Pulmonary artery endothelial cell (primary cell): ENCODE measurements at regions not wholly inside any gene's neighbourhood (a gene's known extent, or its start where the extent isn't known, plus 50 kb on each side); places are given as distances from the start of the nearest gene placed in this dataset.

Source experiments
- DNase-seq: peaks from one replicate; pipeline ENCODE4 v3.0.0-alpha.2; 2011; ENCODE audit warnings: low read depth, low spot score

DNA sequence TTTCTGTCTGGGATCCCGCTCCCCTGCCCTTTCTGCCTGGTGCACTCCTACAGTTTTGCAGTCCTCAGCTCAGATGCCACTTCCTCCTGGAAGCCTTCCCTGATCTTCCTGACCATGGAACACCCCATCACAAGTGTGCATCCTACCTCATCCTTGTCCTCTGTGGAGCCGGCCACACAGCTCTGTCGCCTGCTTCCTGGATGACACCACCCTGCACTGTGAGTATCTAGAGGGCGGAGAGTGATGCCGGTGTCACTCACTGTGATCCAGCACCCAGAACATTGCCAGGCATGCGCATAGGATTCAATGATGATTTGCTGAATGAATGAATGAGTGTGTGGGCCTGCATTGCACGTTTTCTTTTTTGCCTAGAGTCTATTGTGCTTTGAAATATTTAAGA lies 529.9 kb downstream of the TCERG1L start:
- no peak for DNase-seq

DNA sequence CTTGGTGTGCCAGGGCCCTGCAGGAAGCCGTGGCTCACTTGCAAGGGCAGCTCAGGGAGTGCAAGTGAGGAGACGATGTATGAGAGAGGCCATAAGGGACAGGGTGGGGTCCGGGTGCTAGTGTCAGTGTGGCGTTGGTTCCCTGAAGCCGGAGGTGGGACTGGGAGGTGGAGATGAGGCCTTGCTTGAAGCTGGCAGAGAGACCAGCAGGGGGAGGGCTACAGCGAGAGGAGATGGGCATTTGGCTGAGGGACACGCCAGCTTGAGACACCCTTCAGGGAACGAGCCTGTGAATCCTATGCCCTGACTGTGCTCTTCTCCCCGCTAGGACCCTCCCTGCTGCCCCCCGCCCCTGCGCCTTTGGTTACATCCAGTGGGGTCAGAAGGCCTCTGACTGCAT lies 529.1 kb downstream of the TCERG1L start:
- DNase-seq: no peak

DNA sequence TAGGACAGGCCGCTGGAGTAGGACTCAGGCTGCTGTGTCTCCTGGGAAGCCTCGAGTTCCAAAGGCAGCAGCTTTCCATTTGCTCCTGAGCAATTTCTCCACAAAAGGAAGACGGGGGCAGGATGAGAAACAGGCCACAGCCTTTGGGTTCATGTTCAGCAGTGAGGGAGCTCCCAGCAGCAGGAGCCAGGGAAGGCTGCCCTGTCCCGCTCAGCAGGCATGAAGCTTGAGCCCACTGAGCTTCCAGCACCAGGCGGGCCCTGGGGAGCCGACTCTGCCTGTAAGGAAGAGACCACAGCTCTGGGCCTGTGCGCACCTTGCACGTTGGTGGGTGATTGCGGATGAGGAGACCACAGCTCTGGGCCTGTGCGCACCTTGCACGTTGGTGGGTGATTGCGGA lies 527.2 kb downstream of the TCERG1L start:
- DNase-seq: no peak

DNA sequence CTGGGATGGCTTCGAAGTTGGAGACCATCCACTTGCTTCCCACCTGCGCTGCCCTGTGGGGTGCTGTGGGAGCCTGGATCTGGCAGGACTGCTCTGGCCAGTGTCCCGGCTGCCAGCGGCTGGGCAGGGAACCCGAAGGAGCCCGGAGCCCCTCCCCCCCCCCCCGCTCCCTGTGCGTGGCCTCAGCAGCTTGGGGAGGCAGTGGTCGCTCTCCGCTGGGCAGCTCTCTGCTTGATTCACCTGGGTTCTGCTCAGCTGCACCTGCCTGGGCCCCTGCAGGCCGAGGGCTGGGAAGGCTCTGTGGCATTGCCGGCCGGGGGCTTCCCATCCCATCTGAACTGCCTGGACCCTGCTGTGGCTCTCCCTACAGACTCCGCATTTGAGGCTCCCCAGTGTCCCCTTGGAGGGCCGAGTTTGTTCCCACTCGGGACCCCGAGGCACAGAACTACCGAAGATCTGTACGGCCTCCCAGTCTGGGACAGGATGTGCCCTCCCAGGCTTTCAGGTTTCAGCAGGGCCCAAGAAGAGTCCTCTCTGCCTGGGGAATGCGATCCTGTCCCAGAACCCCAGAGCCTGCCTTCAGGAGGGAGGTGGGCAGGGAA lies 525.1 kb downstream of the TCERG1L start:
- no peak for DNase-seq

DNA sequence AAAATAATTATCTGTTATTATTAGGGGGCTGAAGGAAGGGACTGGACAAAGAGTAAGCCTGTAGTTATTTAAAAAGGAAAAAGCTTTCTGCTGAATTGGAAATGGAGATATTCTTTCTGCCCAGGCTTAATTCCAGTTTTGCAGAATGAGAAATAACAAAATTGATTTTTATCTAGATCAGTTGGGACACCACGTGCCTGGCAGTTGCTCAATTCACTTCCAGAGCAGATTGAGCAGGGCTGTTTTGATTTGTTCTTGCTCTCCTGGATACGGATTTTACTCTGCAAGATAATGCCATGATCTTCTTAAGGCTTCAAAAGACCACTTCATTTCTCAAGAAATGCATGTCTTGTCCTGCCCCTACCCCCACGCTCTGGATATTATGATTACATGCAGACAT lies 524.3 kb downstream of the TCERG1L start:
- no peak for DNase-seq

DNA sequence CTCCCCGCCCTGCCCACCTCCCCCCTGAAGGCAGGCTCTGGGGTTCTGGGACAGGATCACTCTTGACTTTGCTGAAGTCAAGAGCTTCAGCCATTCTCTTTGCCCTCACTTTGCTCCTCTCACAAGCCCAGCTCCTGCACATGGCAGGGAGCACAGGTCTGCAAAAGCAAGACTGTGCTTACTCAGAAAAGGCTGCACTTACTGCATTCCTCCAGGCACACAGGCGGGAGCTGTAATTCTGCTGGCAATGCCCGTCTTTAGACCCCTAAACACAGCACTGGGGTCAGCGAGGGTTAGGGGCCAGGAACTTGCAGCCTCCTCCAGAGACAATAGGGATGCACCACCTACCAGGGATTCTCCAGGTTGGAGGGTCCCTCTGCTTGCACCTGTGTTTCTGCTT lies 523.7 kb downstream of the TCERG1L start:
- no peak for DNase-seq

DNA sequence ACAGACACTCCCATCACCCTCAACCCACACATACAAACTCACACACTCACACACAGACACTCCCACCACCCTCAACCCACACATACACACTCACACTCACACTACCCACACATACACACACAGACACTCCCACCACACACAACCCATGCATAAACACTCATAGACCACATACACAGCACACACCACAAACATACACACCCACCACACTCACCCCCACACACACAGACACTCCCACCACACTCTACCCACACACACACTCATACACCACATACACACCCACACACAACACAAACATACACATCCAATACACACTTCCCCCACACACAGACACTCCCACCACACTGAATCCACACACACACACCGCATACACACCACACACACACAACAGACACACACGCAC lies 521.2 kb downstream of the TCERG1L start:
- no peak for DNase-seq

DNA sequence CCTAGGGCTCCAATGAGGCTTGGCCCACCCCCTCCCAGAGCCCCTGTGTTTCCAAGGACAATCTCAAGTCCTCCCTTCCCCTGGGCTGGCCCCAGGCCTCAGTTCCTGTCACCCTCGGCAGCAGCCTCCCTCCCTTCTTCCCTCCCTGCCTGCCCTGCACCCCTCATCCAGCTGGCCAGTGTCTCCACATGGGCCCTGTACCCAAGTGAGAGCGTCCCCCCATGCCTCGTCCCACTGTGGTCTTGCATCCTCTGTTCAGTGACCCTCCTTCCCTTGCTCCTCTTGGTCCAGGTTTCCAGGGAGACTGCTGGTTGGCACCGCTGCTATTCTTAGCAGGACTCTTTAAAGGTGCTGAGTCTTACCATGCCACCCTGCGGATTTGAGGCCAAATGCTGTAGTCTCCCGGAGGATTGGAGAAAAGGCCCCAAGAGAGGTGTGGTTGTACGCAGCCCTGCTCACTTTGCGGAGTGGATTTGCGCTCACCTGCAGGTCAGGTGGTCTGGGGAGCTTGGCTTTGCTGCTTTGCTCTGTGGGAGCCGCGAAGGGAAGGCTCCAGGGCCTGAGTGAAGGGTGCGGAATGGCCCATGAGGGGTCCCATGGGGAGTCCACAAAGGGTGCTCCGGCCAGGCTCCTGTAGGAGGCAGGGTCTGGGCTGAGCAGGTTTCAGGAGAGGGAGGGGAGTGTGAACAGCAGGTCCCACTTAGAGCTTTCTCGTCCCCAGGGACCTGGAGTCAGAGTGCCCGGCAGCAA lies 519.2 kb downstream of the TCERG1L start:
- no peak for DNase-seq

DNA sequence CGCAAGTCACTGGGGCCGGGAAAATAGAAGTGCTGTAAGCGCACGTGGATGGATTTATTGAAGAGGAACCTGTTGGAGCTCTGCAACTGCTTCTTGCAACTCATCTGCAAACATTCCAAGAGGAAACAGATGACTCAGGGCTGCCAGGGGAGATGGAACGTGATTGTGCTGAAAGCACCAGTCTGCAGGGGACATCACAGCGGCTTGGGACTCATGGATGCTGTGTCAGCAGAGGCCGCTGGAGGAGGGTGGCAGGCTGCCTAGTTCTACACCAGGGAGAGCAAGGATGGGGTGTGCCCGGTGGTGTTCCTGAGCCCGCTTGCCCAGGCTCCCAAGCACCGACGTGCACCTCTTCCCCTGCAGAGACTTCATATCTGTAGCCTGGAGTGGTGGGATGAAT lies 515.7 kb downstream of the TCERG1L start:
- no peak for DNase-seq

DNA sequence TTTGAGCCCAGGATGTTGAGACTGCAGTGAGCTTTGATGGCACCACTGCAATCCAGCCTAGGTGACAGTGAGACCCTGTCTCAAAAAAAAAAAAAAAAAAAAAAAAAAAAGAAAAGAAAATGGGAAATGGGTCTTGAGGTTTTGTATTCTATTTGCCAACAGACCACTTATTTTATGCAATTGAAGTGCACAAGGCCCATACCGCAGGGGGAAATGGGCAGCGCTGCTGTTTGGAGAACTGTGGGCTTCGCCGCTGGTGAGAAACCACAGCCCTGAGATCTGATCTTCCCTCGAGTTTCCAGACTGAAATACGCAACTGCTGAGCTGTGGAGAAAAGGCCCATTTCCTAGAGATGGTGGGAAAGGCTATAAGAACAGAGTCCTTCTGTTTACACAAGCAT lies 512.0 kb downstream of the TCERG1L start:
- DNase-seq: no peak

DNA sequence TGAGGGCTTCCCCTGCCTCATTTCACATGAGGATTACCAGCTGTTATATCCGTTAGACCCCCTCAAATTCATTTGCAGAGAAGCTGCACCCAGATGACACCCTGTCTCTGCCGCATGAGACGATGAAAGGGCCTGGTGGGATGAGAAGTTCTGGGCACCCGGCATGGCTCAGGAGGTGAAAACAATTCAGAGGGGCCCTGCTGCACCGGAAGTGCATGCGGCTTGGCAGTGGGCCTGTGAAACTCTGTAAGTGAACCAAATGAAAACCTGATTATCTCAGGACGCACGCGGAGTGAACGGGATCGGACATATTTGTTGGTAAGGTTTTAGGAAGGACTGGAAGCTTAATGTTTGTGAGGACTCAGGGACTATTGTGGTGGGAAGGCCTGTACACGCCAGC lies 511.2 kb downstream of the TCERG1L start:
- no peak for DNase-seq

DNA sequence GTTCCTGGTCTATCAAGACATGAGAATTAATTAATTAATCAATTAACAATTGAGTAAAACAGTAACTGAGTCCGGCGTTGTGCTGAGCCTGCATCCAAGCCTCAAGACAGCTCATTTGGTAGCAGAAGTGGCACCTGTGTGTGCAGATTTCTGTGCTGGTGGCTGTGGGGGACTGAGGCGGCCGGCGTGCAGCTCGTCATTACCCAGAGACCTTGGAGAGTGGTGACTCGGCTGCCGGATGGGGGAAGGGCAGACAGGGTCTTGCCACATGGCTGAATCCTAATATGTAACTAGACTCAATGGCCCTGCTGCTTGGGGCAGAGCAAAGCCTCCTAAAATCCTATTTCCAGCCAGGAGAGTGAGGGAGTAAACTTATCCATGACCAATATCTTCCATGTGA lies 510.2 kb downstream of the TCERG1L start:
- DNase-seq: no peak

DNA sequence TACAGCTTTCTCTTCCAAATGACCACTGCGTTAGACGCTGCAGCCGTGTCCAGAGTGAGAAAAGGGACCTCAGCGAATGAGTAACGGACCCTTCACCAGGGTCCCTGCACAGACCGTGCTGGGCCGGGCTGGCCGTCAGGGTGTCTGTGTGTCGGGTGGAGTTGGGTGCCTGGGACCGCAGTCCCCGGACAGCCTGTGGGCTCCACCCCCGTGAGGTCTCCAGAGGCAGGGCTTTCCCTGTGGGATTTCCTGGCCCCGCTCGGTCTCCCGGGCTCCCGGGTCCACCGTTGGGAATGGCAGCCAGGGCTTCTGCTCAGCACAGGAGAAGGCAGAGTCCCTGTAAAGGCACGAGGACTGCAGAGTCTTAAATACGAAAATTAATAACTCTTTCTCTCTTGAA lies 509.7 kb downstream of the TCERG1L start:
- no peak for DNase-seq

DNA sequence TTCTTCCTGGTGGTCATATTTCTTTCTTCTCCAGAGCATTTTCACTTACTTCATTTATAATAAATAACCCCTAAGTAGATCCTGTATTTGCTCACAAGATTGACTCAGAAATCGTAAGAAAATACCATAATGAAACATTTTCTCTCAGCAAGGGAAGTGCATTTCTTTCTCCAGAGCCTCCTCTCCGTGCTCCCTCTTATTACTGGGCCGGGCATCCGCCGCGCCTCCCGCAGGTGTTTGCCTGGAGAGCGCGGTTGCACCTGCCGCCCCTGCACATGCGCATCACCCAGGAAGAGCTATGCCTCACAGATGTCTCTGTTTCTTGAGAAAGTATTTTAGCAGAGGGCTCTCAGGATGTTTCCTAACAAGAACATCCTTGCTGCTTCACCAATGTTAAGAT lies 509.2 kb downstream of the TCERG1L start:
- no peak for DNase-seq

DNA sequence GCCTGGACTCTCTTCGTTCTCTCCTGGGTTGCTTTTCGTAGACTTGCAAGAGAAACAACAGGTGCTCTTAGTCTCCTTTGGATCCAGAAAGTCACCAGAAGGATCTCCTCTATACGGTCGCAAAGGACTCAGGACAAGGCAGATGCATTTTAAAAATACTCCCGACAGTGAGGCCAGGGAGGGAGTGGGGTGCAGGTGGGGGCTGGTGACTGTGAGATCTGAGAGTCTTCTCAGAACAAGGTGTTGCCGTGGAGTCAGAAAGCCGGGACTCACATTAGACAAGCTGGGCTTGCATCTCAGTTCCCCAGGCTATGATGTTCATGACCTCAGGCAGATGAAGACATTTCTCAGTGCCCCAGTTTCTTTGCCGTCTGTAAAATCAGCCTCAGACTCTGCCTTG lies 507.2 kb downstream of the TCERG1L start:
- no peak for DNase-seq

DNA sequence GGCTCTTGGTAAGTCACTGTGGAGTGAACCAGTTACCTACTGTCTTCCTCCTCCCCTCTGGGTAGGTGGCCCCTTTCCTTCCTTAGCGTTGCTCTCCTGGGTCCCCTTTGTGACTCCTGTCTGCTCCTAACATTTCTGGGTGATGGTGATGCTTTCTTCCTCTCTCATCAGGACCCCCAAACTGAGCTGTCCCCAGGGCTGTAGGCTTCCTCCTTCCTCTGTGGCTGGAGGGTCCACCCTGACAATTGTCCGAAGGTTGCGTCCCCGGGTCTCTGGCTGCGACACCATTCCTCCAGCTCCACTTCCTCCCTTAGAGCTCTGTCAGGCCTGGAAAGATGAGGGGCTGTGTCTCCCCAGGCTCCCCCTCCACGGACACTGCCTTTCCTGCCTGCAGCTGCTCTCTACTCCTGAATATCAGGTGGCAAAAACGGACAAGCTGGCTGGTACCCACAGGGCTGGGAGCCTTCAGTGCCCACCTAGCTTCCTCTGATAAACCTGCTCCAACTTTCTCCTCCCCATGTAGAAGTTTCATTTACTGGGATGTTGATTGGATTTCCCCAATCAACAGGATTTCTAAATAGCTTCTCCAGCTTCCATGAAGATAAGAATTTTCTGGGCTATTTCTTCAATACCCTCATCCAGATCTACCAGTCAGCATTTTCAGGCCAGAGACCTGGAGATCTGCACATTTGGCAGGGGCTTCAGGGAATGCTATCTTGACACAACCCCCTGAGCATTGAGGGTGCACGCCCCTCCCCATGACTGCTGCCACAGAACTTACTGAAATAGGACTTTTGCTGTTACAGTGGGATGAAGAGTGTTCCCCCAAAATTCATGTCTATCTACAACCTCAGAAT lies 506.5 kb downstream of the TCERG1L start:
- no peak for DNase-seq

DNA sequence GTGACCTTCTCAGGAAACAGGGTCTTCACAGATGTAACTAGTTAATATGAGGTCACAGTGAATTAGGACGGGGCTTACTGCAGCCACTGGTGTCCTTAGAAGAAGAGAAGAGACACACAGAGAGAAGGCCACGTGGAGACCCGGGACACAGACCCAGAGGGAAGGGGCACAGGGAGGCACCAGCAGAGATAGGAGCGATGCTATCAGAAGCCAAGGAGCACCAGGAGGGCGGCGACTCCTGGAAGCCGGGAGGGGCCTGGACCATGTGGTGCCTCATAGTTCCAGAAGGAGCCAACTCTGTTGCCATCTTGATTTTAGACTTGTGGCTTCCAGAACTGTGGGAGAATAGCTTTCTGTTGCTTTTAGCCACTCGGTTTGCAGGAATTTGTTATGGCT lies 505.9 kb downstream of the TCERG1L start:
- no peak for DNase-seq

DNA sequence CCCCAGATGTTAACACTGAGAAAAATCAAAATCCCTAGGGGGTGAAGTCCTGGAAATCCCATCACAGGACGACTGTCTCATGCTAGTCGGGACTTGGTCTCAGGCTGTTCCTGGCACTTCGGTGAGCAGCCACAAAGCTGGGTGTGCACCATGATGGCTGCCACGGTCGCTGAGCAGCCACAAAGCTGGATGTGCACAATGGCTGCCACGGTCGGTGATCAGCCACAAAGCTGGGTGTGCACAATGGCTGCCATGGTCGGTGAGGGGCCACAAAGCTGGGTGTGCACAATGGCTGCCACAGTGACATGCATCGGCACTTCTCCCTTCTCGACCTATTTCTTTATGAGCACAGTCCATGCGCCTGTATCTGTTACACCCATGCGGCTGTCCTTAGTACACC lies 505.1 kb downstream of the TCERG1L start:
- DNase-seq: no peak

DNA sequence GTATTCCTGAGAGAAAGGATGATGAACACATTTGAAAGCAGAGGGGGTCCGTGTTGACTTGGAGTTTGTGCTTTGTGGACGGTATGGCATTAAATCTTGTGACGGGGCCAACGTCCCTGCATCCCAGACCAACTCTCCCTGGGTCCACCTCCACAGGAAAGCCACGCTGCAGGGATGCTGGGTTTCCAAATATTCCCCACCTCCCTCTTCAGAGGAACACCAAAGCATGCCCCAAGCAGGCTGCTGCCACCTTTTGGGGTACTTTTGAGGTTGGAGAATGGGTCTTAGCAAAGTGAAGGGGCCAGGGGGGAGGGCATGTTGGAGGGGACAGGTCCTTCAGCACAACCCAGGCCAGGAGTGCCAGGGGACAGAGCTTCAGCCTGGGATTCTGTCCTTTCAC lies 504.4 kb downstream of the TCERG1L start:
- no peak for DNase-seq

DNA sequence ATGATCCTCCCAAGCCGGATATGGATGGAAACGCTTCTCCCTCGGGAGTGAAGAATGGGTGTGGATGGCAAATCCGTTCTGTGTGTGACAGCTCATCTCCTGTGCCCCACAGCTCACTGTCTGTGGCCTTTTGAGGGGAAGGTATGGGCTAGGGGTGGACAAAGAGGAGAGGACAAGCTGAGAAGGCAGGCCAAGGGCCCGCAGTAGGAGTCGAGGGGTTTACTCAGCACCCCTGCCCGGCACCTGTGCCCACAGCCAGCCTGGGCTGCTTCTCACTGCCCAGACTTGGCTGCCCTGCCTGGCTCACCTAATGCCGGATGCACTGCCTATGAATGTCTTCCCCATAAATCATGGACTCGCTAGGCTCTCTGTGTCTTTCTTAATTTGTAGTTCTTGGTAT lies 503.8 kb downstream of the TCERG1L start:
- no peak for DNase-seq

DNA sequence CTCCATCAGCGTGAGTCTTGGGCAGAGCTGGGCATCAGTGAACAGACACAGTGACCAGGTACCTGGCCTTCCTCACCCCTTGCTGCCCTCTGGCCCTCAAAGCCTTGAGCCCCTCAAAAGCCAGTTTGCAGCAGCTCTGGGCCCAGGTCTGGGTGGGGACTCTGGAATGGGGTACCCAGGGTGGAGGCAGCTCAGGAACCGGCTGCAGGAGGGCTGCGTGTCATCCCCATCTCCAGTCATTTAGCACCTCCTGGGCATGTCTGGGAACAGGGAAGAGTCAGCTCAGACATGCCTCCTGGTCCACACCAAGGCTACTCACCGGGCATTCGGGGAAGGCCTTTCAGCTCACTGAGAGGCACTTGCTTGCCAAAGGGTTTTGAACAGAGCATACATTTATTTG lies 503.3 kb downstream of the TCERG1L start:
- no peak for DNase-seq

DNA sequence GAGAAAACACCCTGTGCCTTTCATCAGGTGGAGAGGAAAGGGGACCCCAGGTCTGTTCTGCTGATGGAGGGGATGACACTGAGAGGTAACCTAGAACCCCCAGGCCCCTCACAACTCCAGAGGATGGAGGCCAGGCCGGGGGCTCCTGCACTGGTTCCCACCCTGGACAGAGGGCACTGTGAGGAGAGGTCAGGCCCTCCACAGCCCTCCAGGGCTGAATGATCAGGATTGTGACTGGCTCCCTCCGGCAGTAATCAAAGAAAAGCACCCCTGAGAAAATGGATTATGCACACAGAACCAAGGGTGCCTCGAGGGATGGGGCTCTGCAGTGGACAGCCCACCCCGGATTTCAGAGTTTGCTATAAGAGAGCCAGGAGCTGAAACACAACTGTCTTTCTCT lies 502.8 kb downstream of the TCERG1L start:
- no peak for DNase-seq

DNA sequence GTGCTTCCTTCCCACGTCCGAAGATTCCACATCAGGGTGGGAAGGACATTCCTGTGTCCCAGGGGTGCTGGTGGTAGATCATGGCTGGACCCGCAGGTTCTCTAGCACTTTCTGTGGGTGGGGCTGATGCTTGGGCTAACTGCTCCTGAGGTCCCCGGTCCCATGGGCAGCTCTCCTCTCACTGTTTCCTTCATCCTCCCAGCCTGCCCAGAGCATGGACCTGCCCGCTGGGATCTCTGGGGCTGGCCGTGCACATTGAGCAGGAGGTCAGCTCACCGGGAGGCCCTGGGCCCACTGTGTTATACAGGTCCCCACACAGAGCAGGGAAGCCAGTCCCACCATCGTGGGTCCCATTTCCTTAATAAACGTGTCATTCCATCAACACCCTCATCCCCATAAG lies 502.3 kb downstream of the TCERG1L start:
- no peak for DNase-seq
